Motor neuron (in vitro differentiated cells): ENCODE measurements at regions not wholly inside any gene's neighbourhood (a gene's known extent, or its start where the extent isn't known, plus 50 kb on each side); places are given as distances from the start of the nearest gene placed in this dataset.
"Not testable (repeated sequence)": the region's sequence is repeated elsewhere in the genome, so short reads cannot be mapped to it uniquely, and the experiment has no call there.

Experiments
- ATAC-seq, 8 experiments: fragments of 200-7000 bp; cut with Tn5 transposase; replicated peaks in 6 of 8; 2 replicates each; pipeline ENCODE4 v1.8.0; 2021; ENCODE audit warnings: mild to moderate bottlenecking in 8 of 8, moderate library complexity in 8 of 8
- H3K27ac ChIP-seq, 2 donors: fragments of 250-450 bp; sonication (Bioruptor Pico); 2 replicates each; pipeline ENCODE4 v1.9.0; 2021; ENCODE audit warnings: antibody characterized with exemption in 2 of 2, mild to moderate bottlenecking in 2 of 2, moderate library complexity in 1 of 2
- H3K4me1 ChIP-seq, 2 donors: fragments of 250-450 bp; sonication (Bioruptor Pico); replicated peaks in 1 of 2; 2 replicates each; pipeline ENCODE4 v1.6.1; 2021; ENCODE audit warnings: antibody characterized with exemption in 2 of 2, mild to moderate bottlenecking in 2 of 2, moderate library complexity in 1 of 2
- H3K4me3 ChIP-seq, 5 donors: fragments of 250-450 bp; sonication (Bioruptor Pico); 2 replicates each; pipeline ENCODE4 v1.9.0; 2021; ENCODE audit warnings: antibody characterized with exemption in 5 of 5, mild to moderate bottlenecking in 5 of 5, moderate library complexity in 4 of 5
- WGBS, 10 experiments: fragments of 450-650 bp; shearing (Covaris generic); methylation state at CpG; one replicate each; pipeline ENCODE4 v1.0.0; 2022; 5-methylcytosine and 5-hydroxymethylcytosine counted together
- in situ Hi-C, 9 experiments: fragments of 400-800 bp; cut with MboI; loops; one replicate each; pipeline ENCODE4 v1.15.0; 2021; ENCODE audit warnings: low sequenced_read_pairs in 9 of 9, low pct_unique_long_range_greater_than_20kb in 2 of 9; ENCODE audit not compliant: unreplicated experiment in 9 of 9

DNA sequence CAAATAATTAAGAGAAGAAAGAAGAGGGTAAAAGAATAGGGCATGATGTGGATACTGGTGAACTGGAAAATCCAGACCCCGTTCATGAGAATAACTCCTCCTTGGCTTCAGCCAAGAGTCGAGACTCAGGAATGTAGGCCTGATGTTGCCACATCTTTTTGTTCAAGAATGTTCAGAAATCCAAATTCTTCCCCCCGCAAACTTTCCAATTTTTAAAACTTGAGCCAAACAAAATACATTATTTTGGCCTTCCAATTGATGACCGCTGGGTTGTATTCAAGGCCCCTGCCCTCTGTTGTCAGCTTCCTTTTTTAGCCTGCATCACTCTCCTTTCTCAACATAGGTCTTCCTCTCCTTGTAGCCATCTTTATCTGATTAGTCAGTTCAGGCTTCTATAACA is 106.1 kb downstream of the TNFAIP3 start:
- 60 to 100% (median 90%) methylated on average over 1 to 4 of the region's 4 CpGs; no CpG with 5 or more reads in 2 of the 10 experiments for WGBS, 10 experiments
- Histone ChIP-seq H3K4me1 (no peaks in the 10 kb centered on the region), H3K27ac (no peak overlapping the region), H3K4me3 (no peak overlapping the region)
- in situ Hi-C loops: loop anchor here in 2 of 9 experiments (25.0 kb wide), 1 partner anchor 261 kb away; no protein-coding TSS in a partner anchor
- no peak for ATAC-seq

GRCh38 chr6:137975188-137975940 is 108.3 kb downstream of the TNFAIP3 start:
- WGBS, 10 experiments: 5 to 64% (median 45%) methylated on average over 2 to 6 of the region's 6 CpGs
- ATAC-seq: peak in 3 of 8 experiments; percentile 26 to 45 (median 31)

DNA sequence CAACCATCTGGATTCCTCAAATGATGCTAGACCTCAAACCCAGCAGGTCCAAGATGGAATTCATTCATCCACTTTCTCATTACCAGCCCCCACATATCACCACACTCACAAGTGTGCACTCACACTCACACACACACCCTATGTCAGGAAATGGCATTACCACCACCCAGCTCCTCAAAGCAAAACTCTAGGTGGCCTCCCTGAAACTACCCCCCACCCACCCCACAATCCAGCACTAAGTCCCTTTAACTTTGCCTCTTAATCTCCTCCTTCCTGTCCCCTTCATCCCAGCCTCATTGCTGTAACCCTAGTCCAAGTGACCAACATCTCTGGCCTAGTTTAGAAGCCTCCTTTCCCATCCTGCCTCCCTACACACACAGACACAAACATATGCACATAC is 109.4 kb downstream of the TNFAIP3 start:
- Histone ChIP-seq H3K27ac (no peak overlapping the region), H3K4me3 (no peak overlapping the region), H3K4me1 (no peaks in the 10 kb centered on the region)
- in situ Hi-C loops: loop anchor here in 1 of 9 experiments (25.0 kb wide), 1 partner anchor 264 kb away; no protein-coding TSS in a partner anchor
- ATAC-seq: no peak

More at GRCh38 chr6:137975188-137975940, 108.3 kb downstream of the TNFAIP3 start:
- H3K4me3 ChIP-seq: no peak overlapping the region
- in situ Hi-C loops: loop anchor here in 1 of 9 experiments (25.0 kb wide), 1 partner anchor 263 kb away; no protein-coding TSS in a partner anchor
- H3K4me1 ChIP-seq: no peaks in the 10 kb centered on the region
- H3K27ac ChIP-seq: no peak overlapping the region

DNA sequence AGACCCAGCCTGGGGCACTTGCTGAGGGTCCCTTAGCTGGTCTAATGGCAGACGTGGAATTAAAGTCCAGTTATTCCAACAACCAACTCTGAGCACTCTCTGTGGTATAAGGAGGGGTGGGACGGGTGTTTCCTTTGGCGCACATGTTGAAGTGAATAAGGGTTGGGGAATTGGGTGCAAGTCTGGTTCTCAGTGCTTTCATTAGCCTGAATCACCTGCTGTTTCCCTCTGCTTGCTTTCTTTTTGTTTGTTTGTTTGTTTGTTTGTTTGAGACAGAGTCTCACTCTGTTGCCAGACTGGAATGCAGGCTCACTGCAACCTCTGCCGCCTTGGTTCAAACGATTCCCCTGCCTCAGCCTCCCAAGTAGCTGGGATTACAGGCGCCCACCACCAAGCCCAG is 110.1 kb downstream of the TNFAIP3 start:
- in situ Hi-C loops: loop anchor here in 1 of 9 experiments (25.0 kb wide), 1 partner anchor 265 kb away; no protein-coding TSS in a partner anchor
- H3K4me3 ChIP-seq: no peak overlapping the region
- no peak for ATAC-seq
- H3K27ac ChIP-seq: no peak overlapping the region
- WGBS, 10 experiments: 70 to 100% (median 80%) methylated on average over 1 to 3 of the region's 6 CpGs; no CpG with 5 or more reads in 3 of the 10 experiments
- H3K4me1 ChIP-seq: no peaks in the 10 kb centered on the region

- no peaks in the 10 kb centered on the region for H3K4me1 ChIP-seq
- no peak for ATAC-seq
- 14 to 92% (median 76%) methylated on average over 1 to 3 of the region's 3 CpGs; no CpG with 5 or more reads in 2 of the 10 experiments for WGBS, 10 experiments
- no peak overlapping the region for H3K4me3 ChIP-seq
- in situ Hi-C loops: loop anchor here in 1 of 9 experiments (25.0 kb wide), 1 partner anchor 266 kb away; no protein-coding TSS in a partner anchor
- no peak overlapping the region for H3K27ac ChIP-seq
Observed at GRCh38 chr6:137977814-137978213, 110.8 kb downstream of the TNFAIP3 start.

DNA sequence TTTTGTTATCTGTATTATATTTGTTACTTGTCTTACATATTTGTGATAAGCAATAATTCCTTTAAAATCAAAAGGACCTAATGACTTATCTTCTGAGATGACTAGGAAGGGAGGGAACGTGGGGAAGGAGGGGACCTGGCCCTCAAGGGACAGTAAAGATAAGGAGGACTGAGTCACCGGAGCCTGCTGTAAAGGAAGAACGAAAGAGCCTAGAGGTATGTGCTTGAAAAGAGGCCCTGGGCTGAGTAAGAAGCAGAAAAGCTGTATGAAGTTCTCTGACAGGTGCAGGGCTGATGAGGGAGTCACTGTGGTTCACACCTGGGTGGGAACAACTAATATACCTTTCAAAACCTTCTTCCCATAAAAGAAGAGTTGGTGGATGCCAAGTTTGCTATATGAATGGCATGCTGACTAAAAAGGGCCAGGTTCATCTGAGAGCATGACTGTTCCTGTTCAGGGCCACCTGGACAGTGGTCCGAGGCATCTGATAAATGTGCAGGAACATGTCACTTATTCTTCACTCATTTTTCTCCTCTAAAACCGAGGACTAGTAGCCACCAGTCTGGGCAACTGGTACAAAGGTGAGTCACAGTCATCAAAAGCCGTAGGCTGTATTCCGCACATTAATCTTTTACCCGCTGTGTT is 111.3 kb downstream of the TNFAIP3 start:
- no peak overlapping the region for H3K27ac ChIP-seq
- in situ Hi-C loops: loop anchor here in 1 of 9 experiments (25.0 kb wide), 1 partner anchor 266 kb away; no protein-coding TSS in a partner anchor
- 41 to 96% (median 83%) methylated on average over 2 to 8 of the region's 8 CpGs for WGBS, 10 experiments
- no peaks in the 10 kb centered on the region for H3K4me1 ChIP-seq
- ATAC-seq: peak in 2 of 8 experiments; percentile 27 to 32
- no peak overlapping the region for H3K4me3 ChIP-seq

DNA sequence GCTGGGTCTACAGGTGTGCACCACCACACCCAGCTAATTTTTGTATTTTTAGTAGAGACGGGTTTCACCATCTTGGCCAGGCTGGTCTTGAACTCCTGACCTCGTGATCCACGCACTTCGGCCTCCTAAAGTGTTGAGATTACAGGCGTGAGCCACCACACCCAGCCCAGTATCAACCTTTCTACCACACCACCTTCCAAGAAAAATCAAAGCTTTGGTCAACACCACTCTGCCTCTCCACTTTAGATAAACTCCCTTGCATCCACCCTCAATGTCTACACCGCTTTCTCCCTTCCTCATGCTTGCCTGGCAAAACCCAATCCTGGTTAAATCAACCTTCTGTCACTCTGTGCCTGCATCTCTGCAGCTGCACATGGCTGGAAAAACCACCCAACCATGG is 112.2 kb downstream of the TNFAIP3 start:
- not testable (repeated sequence) for H3K4me3 ChIP-seq, ATAC-seq, H3K27ac ChIP-seq, H3K4me1 ChIP-seq
- in situ Hi-C loops: loop anchor here in 1 of 9 experiments (25.0 kb wide), 1 partner anchor 267 kb away; no protein-coding TSS in a partner anchor
- WGBS, 10 experiments: 71 to 86% (median 82%) methylated on average over 1 to 6 of the region's 6 CpGs; no CpG with 5 or more reads in 4 of the 10 experiments

DNA sequence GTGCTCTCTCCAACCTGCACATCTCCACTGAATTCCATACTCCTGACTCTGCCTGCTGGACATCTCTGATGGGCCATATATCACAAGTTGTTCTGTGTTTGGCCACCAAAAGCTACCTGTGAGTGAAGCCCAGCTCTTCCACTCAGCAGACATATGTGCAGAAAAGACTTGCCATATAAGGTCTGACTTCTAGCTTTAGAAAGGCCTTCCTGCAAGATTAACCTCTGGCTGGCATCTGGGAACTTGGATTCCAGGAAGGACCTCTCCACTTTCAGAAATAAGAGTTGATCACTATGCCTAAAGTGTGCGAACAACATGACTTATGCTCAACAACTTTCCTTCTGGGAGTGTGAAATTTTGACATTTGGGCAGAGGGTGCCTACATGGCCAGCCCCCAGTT is 113.7 kb downstream of the TNFAIP3 start:
- no peak for ATAC-seq
- in situ Hi-C loops: loop anchor here in 1 of 9 experiments (25.0 kb wide), 1 partner anchor 268 kb away; no protein-coding TSS in a partner anchor
- 83 to 100% (median 100%) methylated on average over 1 of the region's 1 CpG; no CpG with 5 or more reads in 2 of the 10 experiments for WGBS, 10 experiments
- H3K27ac ChIP-seq: no peak overlapping the region
- H3K4me1 ChIP-seq: no peaks in the 10 kb centered on the region
- no peak overlapping the region for H3K4me3 ChIP-seq

GRCh38 chr6:137981758-137982157 is 114.7 kb downstream of the TNFAIP3 start:
- ATAC-seq: no peak
- H3K27ac ChIP-seq: no peak overlapping the region
- no peaks in the 10 kb centered on the region for H3K4me1 ChIP-seq
- 0 to 78% (median 65%) methylated on average over 1 to 3 of the region's 3 CpGs; no CpG with 5 or more reads in 2 of the 10 experiments for WGBS, 10 experiments
- H3K4me3 ChIP-seq: no peak overlapping the region
- in situ Hi-C loops: loop anchor here in 1 of 9 experiments (25.0 kb wide), 1 partner anchor 269 kb away; no protein-coding TSS in a partner anchor

- in situ Hi-C loops: loop anchor here in 1 of 9 experiments (25.0 kb wide), 1 partner anchor 270 kb away; no protein-coding TSS in a partner anchor
- no peak overlapping the region for H3K27ac ChIP-seq
- 67 to 88% (median 79%) methylated on average over 2 to 12 of the region's 12 CpGs for WGBS, 10 experiments
- H3K4me1 ChIP-seq: no peaks in the 10 kb centered on the region
- H3K4me3 ChIP-seq: no peak overlapping the region
- ATAC-seq: no peak
Observed at GRCh38 chr6:137982418-137983189, 115.5 kb downstream of the TNFAIP3 start.

DNA sequence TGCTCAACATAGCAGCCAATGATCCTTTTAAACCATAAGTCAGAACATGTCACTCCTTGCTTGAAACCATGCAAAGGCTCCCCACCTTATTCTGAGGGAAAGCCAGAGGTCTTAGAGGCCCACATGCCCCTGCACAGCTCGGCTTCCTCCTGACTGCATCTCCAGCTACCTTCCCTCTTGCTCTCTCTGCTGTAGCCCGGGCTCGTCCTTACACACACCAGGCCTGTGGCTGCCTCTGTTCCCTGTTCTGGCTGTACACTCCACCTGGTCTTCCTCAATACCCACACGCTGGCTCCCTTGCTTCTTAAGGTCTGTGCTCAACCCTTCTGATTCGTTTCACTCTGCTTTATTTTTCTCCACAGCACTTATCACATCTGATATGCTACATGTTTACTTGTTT is 116.2 kb downstream of the TNFAIP3 start:
- WGBS, 10 experiments: 50 to 100% (median 82%) methylated on average over 1 to 5 of the region's 5 CpGs; no CpG with 5 or more reads in 3 of the 10 experiments
- Histone ChIP-seq H3K4me3 (no peak overlapping the region), H3K4me1 (no peaks in the 10 kb centered on the region), H3K27ac (no peak overlapping the region)
- in situ Hi-C loops: loop anchor here in 1 of 9 experiments (25.0 kb wide), 1 partner anchor 271 kb away; no protein-coding TSS in a partner anchor
- no peak for ATAC-seq

DNA sequence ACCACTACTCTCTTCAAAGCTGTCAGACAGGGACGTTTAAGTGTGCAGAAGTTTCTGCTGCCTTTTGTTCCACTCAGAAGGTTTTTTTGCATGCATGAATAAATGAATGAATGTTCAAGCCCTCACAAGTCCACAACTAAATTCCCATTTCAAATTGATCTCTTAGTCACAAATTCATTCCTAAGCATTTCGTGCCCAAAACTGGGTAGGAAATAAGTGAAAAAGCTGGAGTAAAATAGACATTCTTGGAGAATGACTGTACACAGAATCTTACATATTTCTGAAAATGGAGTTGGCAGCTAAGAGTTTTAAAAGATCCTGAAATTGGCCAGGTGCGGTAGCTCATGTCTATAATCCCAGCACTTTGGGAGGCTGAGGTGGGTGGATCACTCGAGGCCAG is 117.6 kb downstream of the PERP start:
- no peak overlapping the region for H3K27ac ChIP-seq
- in situ Hi-C loops: loop anchor here in 1 of 9 experiments (25.0 kb wide), 1 partner anchor 277 kb away; no protein-coding TSS in a partner anchor
- peak in 2 of 8 experiments; percentile 89 to 97 for ATAC-seq
- no peak overlapping the region for H3K4me3 ChIP-seq
- H3K4me1 ChIP-seq: no peaks in the 10 kb centered on the region
- 28 to 93% (median 75%) methylated on average over 3 to 4 of the region's 4 CpGs; no CpG with 5 or more reads in 4 of the 10 experiments for WGBS, 10 experiments
